OCI-LY7 (cell line): ENCODE measurements at regions not wholly inside any gene's neighbourhood (a gene's known extent, or its start where the extent isn't known, plus 50 kb on each side); places are given as distances from the start of the nearest gene placed in this dataset.

ENCODE experiments used
- BruUV-seq: library from RNA; stranded (reverse); fragments of 400-500 nt; replicated peaks from 2 replicates; lab custom pipeline; 2021; lab: Mats Ljungman, UMichigan
- CTCF ChIA-PET: fragments of 300-600 bp; sonication (Branson Sonifier 250); formaldehyde crosslinking; loops from one replicate; lab custom pipeline; 2022; ENCODE audit warnings: antibody characterized with exemption; ENCODE audit not compliant: unreplicated experiment; lab: Charles Lee
- POLR2A ChIA-PET: fragments of 300-600 bp; sonication (Branson Sonifier 250); formaldehyde crosslinking; loops from one replicate; lab custom pipeline; 2022; ENCODE audit warnings: antibody characterized with exemption; lab: Charles Lee
- DNase-seq: peaks from one replicate; pipeline ENCODE4 v3.0.0-alpha.2; 2015; ENCODE audit warnings: low spot score
- H2AFZ ChIP-seq: fragments of 200-600 bp; sonication (generic), shearing (Covaris generic); 2 replicates; pipeline ENCODE4 v1.6.1; 2014; ENCODE audit warnings: mild to moderate bottlenecking, antibody characterized with exemption, low read length, moderate library complexity
- H3K27ac ChIP-seq: fragments of 200-600 bp; sonication (generic); 2 replicates; pipeline ENCODE4 v1.5.1; 2014; ENCODE audit warnings: mixed run types, low read depth, mild to moderate bottlenecking, moderate library complexity, low read length, inconsistent platforms; ENCODE audit not compliant: poor library complexity, severe bottlenecking
- H3K36me3 ChIP-seq: fragments of 200-600 bp; sonication (generic); 2 replicates; pipeline ENCODE4 v1.6.1; 2014; ENCODE audit warnings: mild to moderate bottlenecking, antibody characterized with exemption, low read length, moderate library complexity, mixed read lengths; ENCODE audit not compliant: insufficient read depth
- H3K4me1 ChIP-seq: fragments of 200-600 bp; sonication (generic); 2 replicates; pipeline ENCODE4 v1.5.1; 2014; ENCODE audit warnings: mild to moderate bottlenecking, low read length; ENCODE audit not compliant: insufficient read depth, poor library complexity, severe bottlenecking
- H3K4me2 ChIP-seq: fragments of 200-600 bp; sonication (generic); 2 replicates; pipeline ENCODE4 v1.6.1; 2014; ENCODE audit warnings: mild to moderate bottlenecking, low read length
- H3K4me3 ChIP-seq: fragments of 200-600 bp; sonication (generic); 2 replicates; pipeline ENCODE4 v1.5.1; 2014; ENCODE audit warnings: mild to moderate bottlenecking, low read depth, low read length; ENCODE audit not compliant: poor library complexity, severe bottlenecking
- H3K79me2 ChIP-seq: fragments of 200-600 bp; sonication (generic); 2 replicates; pipeline ENCODE4 v1.6.1; 2016; ENCODE audit warnings: low read depth, mild to moderate bottlenecking, low read length, moderate library complexity, mixed read lengths; ENCODE audit not compliant: insufficient read depth
- H3K9me2 ChIP-seq: fragments of 200-600 bp; sonication (generic); 2 replicates; pipeline ENCODE4 v1.6.1; 2016; ENCODE audit warnings: mild to moderate bottlenecking, low read length, mixed read lengths; ENCODE audit not compliant: insufficient read depth
- H3K9me3 ChIP-seq: fragments of 200-600 bp; sonication (generic); 2 replicates; pipeline ENCODE4 v1.6.1; 2014; ENCODE audit warnings: mild to moderate bottlenecking, mixed run types, low read length, mixed read lengths
- H4K20me1 ChIP-seq: fragments of 200-600 bp; sonication (generic); 2 replicates; pipeline ENCODE4 v1.6.1; 2014; ENCODE audit warnings: mild to moderate bottlenecking, antibody characterized with exemption, low read length, moderate library complexity, mixed read lengths; ENCODE audit not compliant: insufficient read depth
- EZH2phosphoT487 ChIP-seq: fragments of 200-600 bp; sonication (generic); IDR thresholded peaks from 2 replicates; pipeline ENCODE4 v1.6.1; 2018; ENCODE audit warnings: low read depth, borderline replicate concordance, mild to moderate bottlenecking, mixed run types, antibody characterized with exemption, low read length, moderate library complexity, mixed read lengths
- intact Hi-C: fragments of 100-400 bp; cut with micrococcal nuclease; formaldehyde crosslinking; loops from one replicate; pipeline ENCODE4 v1.10.0; 2022; ENCODE audit not compliant: unreplicated experiment
- TF ChIP-seq, protein P1 (sequence below): fragments of 200-600 bp; sonication (generic); conservative IDR thresholded peaks from 2 replicates; pipeline ENCODE4 v1.5.1; 2014; ENCODE audit warnings: mild to moderate bottlenecking, antibody characterized with exemption, low read length, moderate library complexity, mixed read lengths

DNA sequence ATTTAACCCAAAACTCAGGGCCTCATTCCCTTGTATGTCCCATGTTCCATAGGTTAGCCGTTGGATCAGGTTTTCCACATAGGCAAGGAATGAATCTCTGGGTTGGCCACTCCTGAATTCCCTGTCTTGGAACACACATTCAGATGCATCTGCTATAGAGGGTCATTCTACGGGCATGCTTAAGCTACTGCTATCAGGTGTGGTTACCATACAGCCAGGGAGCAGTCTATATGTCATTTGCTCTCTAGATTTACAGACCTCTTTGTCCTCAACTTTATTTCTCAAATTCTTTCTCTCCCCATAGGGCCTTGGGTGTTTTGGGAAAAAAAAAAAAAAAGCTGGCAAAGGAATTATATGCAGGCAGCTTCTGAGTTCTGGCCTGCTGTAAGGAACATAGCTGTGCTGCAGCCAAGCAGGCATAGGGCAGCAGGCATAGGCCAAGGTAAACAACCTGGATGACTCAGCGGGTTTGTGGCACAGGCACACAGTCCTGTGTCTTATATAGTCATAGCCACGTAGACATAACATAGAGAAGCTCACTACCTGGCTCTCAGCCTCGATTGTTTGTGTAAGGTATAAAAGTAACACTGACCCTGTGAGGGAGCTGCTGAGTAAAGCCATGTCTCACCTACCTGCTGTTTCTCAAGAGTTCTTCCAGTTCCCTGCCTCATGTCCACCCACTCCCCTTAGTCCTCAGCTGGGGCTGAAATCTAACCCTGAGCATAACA is 141.5 kb downstream of the OSTF1 start:
- no peaks in the 10 kb centered on the region for H3K9me2 ChIP-seq
- no peaks in the 10 kb centered on the region for H3K4me1 ChIP-seq
- ChIA-PET POLR2A (interaction anchor here (0.6 kb wide), 2 partner anchors 54 to 451 kb away, joined by 3 read pairs; no protein-coding TSS in a partner anchor), CTCF (no interaction called here)
- H3K9me3 ChIP-seq = no peaks in the 10 kb centered on the region
- H3K27ac ChIP-seq = no peak overlapping the region
- H3K79me2 ChIP-seq = no peaks in the 10 kb centered on the region
- H4K20me1 ChIP-seq = no peaks in the 10 kb centered on the region
- H3K4me2 ChIP-seq = no peak overlapping the region
- no TSS peak for BruUV-seq
- no peak for DNase-seq
- H2AFZ ChIP-seq = no peak overlapping the region
- no peaks in the 10 kb centered on the region for H3K36me3 ChIP-seq
- intact Hi-C loops = no loop called here
- TF ChIP-seq, protein P1, sequence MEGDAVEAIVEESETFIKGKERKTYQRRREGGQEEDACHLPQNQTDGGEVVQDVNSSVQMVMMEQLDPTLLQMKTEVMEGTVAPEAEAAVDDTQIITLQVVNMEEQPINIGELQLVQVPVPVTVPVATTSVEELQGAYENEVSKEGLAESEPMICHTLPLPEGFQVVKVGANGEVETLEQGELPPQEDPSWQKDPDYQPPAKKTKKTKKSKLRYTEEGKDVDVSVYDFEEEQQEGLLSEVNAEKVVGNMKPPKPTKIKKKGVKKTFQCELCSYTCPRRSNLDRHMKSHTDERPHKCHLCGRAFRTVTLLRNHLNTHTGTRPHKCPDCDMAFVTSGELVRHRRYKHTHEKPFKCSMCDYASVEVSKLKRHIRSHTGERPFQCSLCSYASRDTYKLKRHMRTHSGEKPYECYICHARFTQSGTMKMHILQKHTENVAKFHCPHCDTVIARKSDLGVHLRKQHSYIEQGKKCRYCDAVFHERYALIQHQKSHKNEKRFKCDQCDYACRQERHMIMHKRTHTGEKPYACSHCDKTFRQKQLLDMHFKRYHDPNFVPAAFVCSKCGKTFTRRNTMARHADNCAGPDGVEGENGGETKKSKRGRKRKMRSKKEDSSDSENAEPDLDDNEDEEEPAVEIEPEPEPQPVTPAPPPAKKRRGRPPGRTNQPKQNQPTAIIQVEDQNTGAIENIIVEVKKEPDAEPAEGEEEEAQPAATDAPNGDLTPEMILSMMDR = no peak
- TF ChIP-seq EZH2phosphoT487 = no peak
- no peak overlapping the region for H3K4me3 ChIP-seq

DNA sequence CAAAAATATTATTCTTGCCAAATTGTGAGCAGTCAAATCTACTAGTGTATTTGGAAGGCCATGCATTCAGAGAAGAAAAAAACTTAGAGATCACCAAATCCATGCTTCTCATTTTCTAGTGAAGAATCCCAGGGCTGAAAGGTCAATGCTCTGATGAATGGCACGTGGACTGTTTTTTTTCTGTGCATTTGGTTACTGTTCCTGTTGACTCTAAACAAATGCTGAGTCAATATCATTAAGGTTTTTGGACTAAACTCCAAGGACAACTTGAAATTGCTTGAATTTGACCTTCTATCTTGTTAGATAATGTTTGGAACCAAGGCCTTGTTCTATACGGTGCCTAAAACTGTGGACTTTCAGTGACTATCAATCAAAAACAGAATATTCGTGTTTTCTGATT is 142.2 kb downstream of the OSTF1 start:
- BruUV-seq = no TSS peak
- TF ChIP-seq EZH2phosphoT487 = no peak
- TF ChIP-seq, protein P1 = no peak
- ChIA-PET POLR2A (interaction anchor here (0.6 kb wide), 2 partner anchors 53 to 450 kb away, joined by 3 read pairs; no protein-coding TSS in a partner anchor), CTCF (no interaction called here)
- Histone ChIP-seq H3K36me3 (no peaks in the 10 kb centered on the region), H4K20me1 (no peaks in the 10 kb centered on the region), H3K9me2 (no peaks in the 10 kb centered on the region), H3K9me3 (no peaks in the 10 kb centered on the region), H3K27ac (no peak overlapping the region), H3K79me2 (no peaks in the 10 kb centered on the region), H2AFZ (no peak overlapping the region), H3K4me2 (no peak overlapping the region), H3K4me3 (no peak overlapping the region), H3K4me1 (no peaks in the 10 kb centered on the region)
- intact Hi-C loops = no loop called here
- no peak for DNase-seq

DNA sequence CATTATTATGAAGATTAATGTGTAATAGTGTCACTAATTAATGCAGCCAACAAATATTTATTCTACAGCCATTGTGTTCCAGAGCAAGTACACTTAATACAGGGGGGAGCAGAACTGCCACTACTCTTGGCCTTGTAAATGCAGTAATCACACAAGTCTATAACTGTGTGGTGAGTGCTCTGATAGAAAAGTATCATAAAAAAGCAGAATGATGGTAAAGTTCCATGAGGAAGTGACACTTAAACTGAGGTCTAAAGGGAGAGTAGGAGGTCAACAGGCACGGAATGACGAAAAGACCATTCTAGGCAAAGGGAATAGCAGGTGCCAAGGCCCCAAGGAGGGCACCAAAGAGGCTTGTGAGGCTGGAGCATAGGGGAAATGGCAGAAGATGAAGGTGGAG is 142.9 kb downstream of the OSTF1 start:
- ChIA-PET POLR2A (no interaction called here), CTCF (no interaction called here)
- no peaks in the 10 kb centered on the region for H3K9me3 ChIP-seq
- H3K4me3 ChIP-seq = no peak overlapping the region
- H2AFZ ChIP-seq = no peak overlapping the region
- H3K79me2 ChIP-seq = no peaks in the 10 kb centered on the region
- no peak for DNase-seq
- H4K20me1 ChIP-seq = no peaks in the 10 kb centered on the region
- H3K9me2 ChIP-seq = no peaks in the 10 kb centered on the region
- intact Hi-C loops = no loop called here
- H3K4me2 ChIP-seq = no peak overlapping the region
- no TSS peak for BruUV-seq
- TF ChIP-seq, protein P1 = no peak
- no peak for TF ChIP-seq EZH2phosphoT487
- no peak overlapping the region for H3K27ac ChIP-seq
- no peaks in the 10 kb centered on the region for H3K36me3 ChIP-seq
- H3K4me1 ChIP-seq = no peaks in the 10 kb centered on the region
